ENCODE measurements at regions not wholly inside any gene's neighbourhood (a gene's known extent, or its start where the extent isn't known, plus 50 kb on each side); places are given as distances from the start of the nearest gene placed in this dataset.

- TF ChIP-seq ZNF331 (CRISPR knock-in tag; IDR thresholded peaks at IDR 0.05; ENCODE audit: low read depth) (no peak), POLR2AphosphoS5 (IDR thresholded peaks at IDR 0.05; ENCODE audit: low read depth) (no peak), EZH2 (IDR thresholded peaks at IDR 0.05; ENCODE audit: low read depth, unreplicated experiment) (no peak), CREB1 (CRISPR knock-in tag; IDR thresholded peaks at IDR 0.05; ENCODE audit: low read depth) (no peak)
- TF ChIP-seq, protein P1, sequence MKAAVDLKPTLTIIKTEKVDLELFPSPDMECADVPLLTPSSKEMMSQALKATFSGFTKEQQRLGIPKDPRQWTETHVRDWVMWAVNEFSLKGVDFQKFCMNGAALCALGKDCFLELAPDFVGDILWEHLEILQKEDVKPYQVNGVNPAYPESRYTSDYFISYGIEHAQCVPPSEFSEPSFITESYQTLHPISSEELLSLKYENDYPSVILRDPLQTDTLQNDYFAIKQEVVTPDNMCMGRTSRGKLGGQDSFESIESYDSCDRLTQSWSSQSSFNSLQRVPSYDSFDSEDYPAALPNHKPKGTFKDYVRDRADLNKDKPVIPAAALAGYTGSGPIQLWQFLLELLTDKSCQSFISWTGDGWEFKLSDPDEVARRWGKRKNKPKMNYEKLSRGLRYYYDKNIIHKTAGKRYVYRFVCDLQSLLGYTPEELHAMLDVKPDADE (IDR thresholded peaks at IDR 0.05) = no peak
Observed at GRCh38 chr2:138207074-138207930, 243.0 kb downstream of the HNMT start (continued).

GRCh38 chr2:138209009-138209408 is 244.7 kb downstream of the HNMT start:
- Histone ChIP-seq H3K36me3 (ENCODE audit: insufficient read depth) (no peaks in the 10 kb centered on the region), H4K20me1 (replicated peaks; ENCODE audit: insufficient read depth) (no peaks in the 10 kb centered on the region), H3K4me3 (no peak overlapping the region), H3F3A (replicated peaks; ENCODE audit: low read depth) (no peaks in the 10 kb centered on the region), H3K4me1 (ENCODE audit: insufficient read depth) (no peaks in the 10 kb centered on the region), H3K9me2 (ENCODE audit: insufficient read depth) (peaks cover 9% of the 10 kb centered on the region), H2AFZ (no peak overlapping the region), H3K27ac (ENCODE audit: low read depth) (no peak overlapping the region), H3K27me3 (ENCODE audit: insufficient read depth) (no peaks in the 10 kb centered on the region), H3K79me2 (replicated peaks; ENCODE audit: insufficient read depth) (no peaks in the 10 kb centered on the region), H3K4me2 (no peak overlapping the region)
- no peak overlapping the region for H3K4me3 Mint-ChIP-seq
- H3K27me3 Mint-ChIP-seq (ENCODE audit: insufficient read depth, low read depth, poor library complexity) = no peaks in the 10 kb centered on the region
- DNase-seq (ENCODE audit: low spot score) (no peak), ATAC-seq (no peak)
- H3K27ac Mint-ChIP-seq = no peak overlapping the region
- H3K36me3 Mint-ChIP-seq (ENCODE audit: low read depth) = peaks cover 4% of the 10 kb centered on the region; the same call in 1 of the 3 replicates
- TF ChIP-seq JUNB (IDR thresholded peaks at IDR 0.05; ENCODE audit: unreplicated experiment) (no peak), CREB1 (CRISPR knock-in tag; IDR thresholded peaks at IDR 0.05; ENCODE audit: low read depth) (no peak), STAT1 (IDR thresholded peaks at IDR 0.05; ENCODE audit: unreplicated experiment) (no peak), EZH2phosphoT487 (IDR thresholded peaks at IDR 0.05; ENCODE audit: unreplicated experiment) (no peak), REST (IDR thresholded peaks at IDR 0.05; ENCODE audit: unreplicated experiment) (no peak), NANOG (IDR thresholded peaks at IDR 0.05; ENCODE audit: borderline replicate concordance) (no peak), EZH2 (IDR thresholded peaks at IDR 0.05; ENCODE audit: low read depth, unreplicated experiment) (no peak)
- TF ChIP-seq, protein P2, sequence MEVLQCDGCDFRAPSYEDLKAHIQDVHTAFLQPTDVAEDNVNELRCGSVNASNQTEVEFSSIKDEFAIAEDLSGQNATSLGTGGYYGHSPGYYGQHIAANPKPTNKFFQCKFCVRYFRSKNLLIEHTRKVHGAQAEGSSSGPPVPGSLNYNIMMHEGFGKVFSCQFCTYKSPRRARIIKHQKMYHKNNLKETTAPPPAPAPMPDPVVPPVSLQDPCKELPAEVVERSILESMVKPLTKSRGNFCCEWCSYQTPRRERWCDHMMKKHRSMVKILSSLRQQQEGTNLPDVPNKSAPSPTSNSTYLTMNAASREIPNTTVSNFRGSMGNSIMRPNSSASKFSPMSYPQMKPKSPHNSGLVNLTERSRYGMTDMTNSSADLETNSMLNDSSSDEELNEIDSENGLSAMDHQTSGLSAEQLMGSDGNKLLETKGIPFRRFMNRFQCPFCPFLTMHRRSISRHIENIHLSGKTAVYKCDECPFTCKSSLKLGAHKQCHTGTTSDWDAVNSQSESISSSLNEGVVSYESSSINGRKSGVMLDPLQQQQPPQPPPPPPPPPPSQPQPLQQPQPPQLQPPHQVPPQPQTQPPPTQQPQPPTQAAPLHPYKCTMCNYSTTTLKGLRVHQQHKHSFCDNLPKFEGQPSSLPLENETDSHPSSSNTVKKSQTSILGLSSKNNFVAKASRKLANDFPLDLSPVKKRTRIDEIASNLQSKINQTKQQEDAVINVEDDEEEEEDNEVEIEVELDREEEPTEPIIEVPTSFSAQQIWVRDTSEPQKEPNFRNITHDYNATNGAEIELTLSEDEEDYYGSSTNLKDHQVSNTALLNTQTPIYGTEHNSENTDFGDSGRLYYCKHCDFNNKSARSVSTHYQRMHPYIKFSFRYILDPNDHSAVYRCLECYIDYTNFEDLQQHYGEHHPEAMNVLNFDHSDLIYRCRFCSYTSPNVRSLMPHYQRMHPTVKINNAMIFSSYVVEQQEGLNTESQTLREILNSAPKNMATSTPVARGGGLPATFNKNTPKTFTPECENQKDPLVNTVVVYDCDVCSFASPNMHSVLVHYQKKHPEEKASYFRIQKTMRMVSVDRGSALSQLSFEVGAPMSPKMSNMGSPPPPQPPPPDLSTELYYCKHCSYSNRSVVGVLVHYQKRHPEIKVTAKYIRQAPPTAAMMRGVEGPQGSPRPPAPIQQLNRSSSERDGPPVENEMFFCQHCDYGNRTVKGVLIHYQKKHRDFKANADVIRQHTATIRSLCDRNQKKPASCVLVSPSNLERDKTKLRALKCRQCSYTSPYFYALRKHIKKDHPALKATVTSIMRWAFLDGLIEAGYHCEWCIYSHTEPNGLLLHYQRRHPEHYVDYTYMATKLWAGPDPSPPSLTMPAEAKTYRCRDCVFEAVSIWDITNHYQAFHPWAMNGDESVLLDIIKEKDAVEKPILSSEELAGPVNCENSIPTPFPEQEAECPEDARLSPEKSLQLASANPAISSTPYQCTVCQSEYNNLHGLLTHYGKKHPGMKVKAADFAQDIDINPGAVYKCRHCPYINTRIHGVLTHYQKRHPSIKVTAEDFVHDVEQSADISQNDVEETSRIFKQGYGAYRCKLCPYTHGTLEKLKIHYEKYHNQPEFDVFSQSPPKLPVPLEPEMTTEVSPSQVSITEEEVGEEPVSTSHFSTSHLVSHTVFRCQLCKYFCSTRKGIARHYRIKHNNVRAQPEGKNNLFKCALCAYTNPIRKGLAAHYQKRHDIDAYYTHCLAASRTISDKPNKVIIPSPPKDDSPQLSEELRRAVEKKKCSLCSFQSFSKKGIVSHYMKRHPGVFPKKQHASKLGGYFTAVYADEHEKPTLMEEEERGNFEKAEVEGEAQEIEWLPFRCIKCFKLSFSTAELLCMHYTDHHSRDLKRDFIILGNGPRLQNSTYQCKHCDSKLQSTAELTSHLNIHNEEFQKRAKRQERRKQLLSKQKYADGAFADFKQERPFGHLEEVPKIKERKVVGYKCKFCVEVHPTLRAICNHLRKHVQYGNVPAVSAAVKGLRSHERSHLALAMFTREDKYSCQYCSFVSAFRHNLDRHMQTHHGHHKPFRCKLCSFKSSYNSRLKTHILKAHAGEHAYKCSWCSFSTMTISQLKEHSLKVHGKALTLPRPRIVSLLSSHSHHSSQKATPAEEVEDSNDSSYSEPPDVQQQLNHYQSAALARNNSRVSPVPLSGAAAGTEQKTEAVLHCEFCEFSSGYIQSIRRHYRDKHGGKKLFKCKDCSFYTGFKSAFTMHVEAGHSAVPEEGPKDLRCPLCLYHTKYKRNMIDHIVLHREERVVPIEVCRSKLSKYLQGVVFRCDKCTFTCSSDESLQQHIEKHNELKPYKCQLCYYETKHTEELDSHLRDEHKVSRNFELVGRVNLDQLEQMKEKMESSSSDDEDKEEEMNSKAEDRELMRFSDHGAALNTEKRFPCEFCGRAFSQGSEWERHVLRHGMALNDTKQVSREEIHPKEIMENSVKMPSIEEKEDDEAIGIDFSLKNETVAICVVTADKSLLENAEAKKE (CRISPR knock-in tag; IDR thresholded peaks at IDR 0.05) = no peak
- TF ChIP-seq, protein P3, sequence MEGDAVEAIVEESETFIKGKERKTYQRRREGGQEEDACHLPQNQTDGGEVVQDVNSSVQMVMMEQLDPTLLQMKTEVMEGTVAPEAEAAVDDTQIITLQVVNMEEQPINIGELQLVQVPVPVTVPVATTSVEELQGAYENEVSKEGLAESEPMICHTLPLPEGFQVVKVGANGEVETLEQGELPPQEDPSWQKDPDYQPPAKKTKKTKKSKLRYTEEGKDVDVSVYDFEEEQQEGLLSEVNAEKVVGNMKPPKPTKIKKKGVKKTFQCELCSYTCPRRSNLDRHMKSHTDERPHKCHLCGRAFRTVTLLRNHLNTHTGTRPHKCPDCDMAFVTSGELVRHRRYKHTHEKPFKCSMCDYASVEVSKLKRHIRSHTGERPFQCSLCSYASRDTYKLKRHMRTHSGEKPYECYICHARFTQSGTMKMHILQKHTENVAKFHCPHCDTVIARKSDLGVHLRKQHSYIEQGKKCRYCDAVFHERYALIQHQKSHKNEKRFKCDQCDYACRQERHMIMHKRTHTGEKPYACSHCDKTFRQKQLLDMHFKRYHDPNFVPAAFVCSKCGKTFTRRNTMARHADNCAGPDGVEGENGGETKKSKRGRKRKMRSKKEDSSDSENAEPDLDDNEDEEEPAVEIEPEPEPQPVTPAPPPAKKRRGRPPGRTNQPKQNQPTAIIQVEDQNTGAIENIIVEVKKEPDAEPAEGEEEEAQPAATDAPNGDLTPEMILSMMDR (conservative IDR thresholded peaks at IDR 0.05; ENCODE audit: low read depth in 2 of 2) = no peak
- H3K4me1 Mint-ChIP-seq = peaks cover 7% of the 10 kb centered on the region
- 0 out of 3 replicates have a peak, but pooled peaks cover 4% of the 10 kb centered on the region for H3K9me3 Mint-ChIP-seq

Data from GM23338 (cell line).